WERI-Rb-1 (cell line): ENCODE measurements at regions not wholly inside any gene's neighbourhood (a gene's known extent, or its start where the extent isn't known, plus 50 kb on each side); places are given as distances from the start of the nearest gene placed in this dataset.

Source experiments
- DNase-seq: peaks from one replicate; pipeline ENCODE4 v3.0.0-alpha.2; 2020
- H3K27ac ChIP-seq: fragments of 250-450 bp; sonication (Bioruptor Pico); 2 replicates; pipeline ENCODE4 v1.5.1; 2020; ENCODE audit warnings: mild to moderate bottlenecking, moderate library complexity
- H3K27me3 ChIP-seq: fragments of 250-450 bp; sonication (Bioruptor Pico); 2 replicates; pipeline ENCODE4 v1.5.1; 2021; ENCODE audit warnings: mild to moderate bottlenecking, low read depth, moderate library complexity; ENCODE audit not compliant: insufficient read depth, severe bottlenecking
- H3K36me3 ChIP-seq: fragments of 250-450 bp; sonication (Bioruptor Pico); 2 replicates; pipeline ENCODE4 v1.5.1; 2020; ENCODE audit warnings: mild to moderate bottlenecking, moderate library complexity
- H3K4me3 ChIP-seq: 2 replicates; pipeline ENCODE4 v1.5.1; 2011; ENCODE audit warnings: low read depth, mild to moderate bottlenecking, control low read depth, low read length
- H3K9me3 ChIP-seq: fragments of 250-450 bp; sonication (Bioruptor Pico); 2 replicates; pipeline ENCODE4 v1.5.1; 2021; ENCODE audit warnings: mild to moderate bottlenecking, moderate library complexity; ENCODE audit not compliant: severe bottlenecking
- CTCF ChIP-seq: IDR thresholded peaks from 2 replicates; pipeline ENCODE4 v1.5.1; 2011; ENCODE audit warnings: low read depth, mild to moderate bottlenecking, control low read depth, inconsistent platforms, low read length

- Histone ChIP-seq H3K27ac (no peak overlapping the region), H3K9me3 (no peaks in the 10 kb centered on the region), H3K27me3 (no peaks in the 10 kb centered on the region), H3K4me3 (no peak overlapping the region), H3K36me3 (no peaks in the 10 kb centered on the region)
- no peak for TF ChIP-seq CTCF
- no peak for DNase-seq
Observed at GRCh38 chr7:135837675-135838074, 89.1 kb upstream of the FAM180A start.

GRCh38 chr7:135834266-135834665 is 85.7 kb upstream of the FAM180A start:
- no peaks in the 10 kb centered on the region for H3K36me3 ChIP-seq
- H3K4me3 ChIP-seq: no peak overlapping the region
- no peak for TF ChIP-seq CTCF
- DNase-seq: no peak
- no peaks in the 10 kb centered on the region for H3K27me3 ChIP-seq
- H3K27ac ChIP-seq: no peak overlapping the region
- H3K9me3 ChIP-seq: no peaks in the 10 kb centered on the region

GRCh38 chr7:135833642-135834041 is 85.0 kb upstream of the FAM180A start:
- Histone ChIP-seq H3K9me3 (peaks cover 2% of the 10 kb centered on the region), H3K4me3 (no peak overlapping the region), H3K36me3 (no peaks in the 10 kb centered on the region), H3K27ac (no peak overlapping the region), H3K27me3 (no peaks in the 10 kb centered on the region)
- DNase-seq: no peak
- no peak for TF ChIP-seq CTCF

- no peak overlapping the region for H3K4me3 ChIP-seq
- no peak overlapping the region for H3K27ac ChIP-seq
- no peaks in the 10 kb centered on the region for H3K36me3 ChIP-seq
- no peaks in the 10 kb centered on the region for H3K27me3 ChIP-seq
- no peak for TF ChIP-seq CTCF
- DNase-seq: no peak
- peaks cover 2% of the 10 kb centered on the region for H3K9me3 ChIP-seq
Observed at GRCh38 chr7:135831455-135832195, 83.0 kb upstream of the FAM180A start.

GRCh38 chr7:135828604-135829003 is 80.0 kb upstream of the FAM180A start:
- Histone ChIP-seq H3K27me3 (no peaks in the 10 kb centered on the region), H3K4me3 (no peak overlapping the region), H3K36me3 (no peaks in the 10 kb centered on the region), H3K9me3 (peaks cover 2% of the 10 kb centered on the region), H3K27ac (no peak overlapping the region)
- no peak for DNase-seq
- no peak for TF ChIP-seq CTCF

- TF ChIP-seq CTCF: no peak
Observed at GRCh38 chr7:135827391-135827790, 78.8 kb upstream of the FAM180A start.

More at GRCh38 chr7:135827391-135827790, 78.8 kb upstream of the FAM180A start:
- H3K9me3 ChIP-seq: peaks cover 2% of the 10 kb centered on the region
- no peak overlapping the region for H3K27ac ChIP-seq
- DNase-seq: no peak
- no peak overlapping the region for H3K4me3 ChIP-seq
- no peaks in the 10 kb centered on the region for H3K27me3 ChIP-seq
- no peaks in the 10 kb centered on the region for H3K36me3 ChIP-seq
